ENCODE measurements at regions not wholly inside any gene's neighbourhood (a gene's known extent, or its start where the extent isn't known, plus 50 kb on each side); places are given as distances from the start of the nearest gene placed in this dataset.

GRCh38 chr2:236943841-236944513 is 141.7 kb upstream of the COPS8 start:
- TF ChIP-seq POLR2A (IDR thresholded peaks at IDR 0.05; ENCODE audit: low read depth, low read length) (no peak), POLR2AphosphoS5 (IDR thresholded peaks at IDR 0.05; ENCODE audit: low read depth, low read length) (no peak), TAF1 (IDR thresholded peaks at IDR 0.05; ENCODE audit: low read depth, low read length) (no peak)
